T-cell (primary cell): ENCODE measurements at regions not wholly inside any gene's neighbourhood (a gene's known extent, or its start where the extent isn't known, plus 50 kb on each side); places are given as distances from the start of the nearest gene placed in this dataset.
"Not testable (repeated sequence)": the region's sequence is repeated elsewhere in the genome, so short reads cannot be mapped to it uniquely, and the experiment has no call there.

Experiments
- ATAC-seq, 4 experiments: fragments of 200-7000 bp in 3 of 4; fragments of 150-1000 bp in 1 of 4; cut with Tn5 transposase; replicated peaks in 1 of 4; 1 replicate in 3 of 4; 2 replicates in 1 of 4; pipeline ENCODE4 v1.10.0; 2021; ENCODE audit warnings: moderate library complexity in 3 of 4, mild to moderate bottlenecking in 2 of 4, moderate number of reproducible peaks in 1 of 4
- CTCF ChIA-PET, 2 donors: fragments of 300-600 bp; sonication (Branson Sonifier 250); formaldehyde crosslinking; loops; one replicate each; lab custom pipeline; 2022; ENCODE audit warnings: antibody characterized with exemption in 2 of 2; lab: Charles Lee
- POLR2A ChIA-PET, 2 donors: fragments of 300-600 bp; sonication (Branson Sonifier 250); formaldehyde crosslinking; loops; one replicate each; lab custom pipeline; 2022; ENCODE audit warnings: antibody characterized with exemption in 2 of 2; lab: Charles Lee
- DNase-seq, 35 experiments: peaks; one replicate each; pipeline versions ENCODE4 v3.0.0 to v3.0.0-alpha.2; 2013 to 2023
- H3K27ac ChIP-seq: one replicate; pipeline ENCODE4 v1.5.1; 2013; ENCODE audit warnings: low read length
- H3K27me3 ChIP-seq, 2 experiments: replicated peaks in 1 of 2; 1 replicate in 1 of 2; 2 replicates in 1 of 2; pipeline versions ENCODE4 v1.6.1 to v1.7.0; 2013; ENCODE audit warnings: low read length in 1 of 2, mixed read lengths in 1 of 2; ENCODE audit not compliant: control insufficient read depth in 2 of 2, insufficient read depth in 2 of 2; ENCODE audit errors: extremely low read depth in 1 of 2
- H3K36me3 ChIP-seq, 2 donors: 1 replicate in 1 of 2; 2 replicates in 1 of 2; pipeline versions ENCODE4 v1.6.1 to v1.7.0; 2013; ENCODE audit warnings: low read length in 1 of 2; ENCODE audit not compliant: control insufficient read depth in 2 of 2, insufficient read depth in 1 of 2; ENCODE audit errors: extremely low read depth in 1 of 2
- H3K4me1 ChIP-seq, 2 experiments: 1 replicate in 1 of 2; 2 replicates in 1 of 2; pipeline versions ENCODE4 v1.6.1 to v1.7.0; 2013; ENCODE audit warnings: low read length in 2 of 2, mixed read lengths in 1 of 2; ENCODE audit not compliant: insufficient read depth in 2 of 2, control insufficient read depth in 1 of 2; ENCODE audit errors: extremely low read depth in 1 of 2
- H3K4me3 ChIP-seq, 2 donors: 1 replicate in 1 of 2; 2 replicates in 1 of 2; pipeline versions ENCODE4 v1.5.1 to v1.7.0; 2013; ENCODE audit warnings: mild to moderate bottlenecking in 2 of 2, low read length in 1 of 2, moderate library complexity in 1 of 2; ENCODE audit not compliant: control insufficient read depth in 1 of 2; ENCODE audit errors: extremely low read depth in 1 of 2
- H3K9me3 ChIP-seq: 2 replicates; pipeline ENCODE4 v1.7.0; 2013
- H3K27ac Mint-ChIP-seq, 2 donors: one replicate each; pipeline ENCODE4 v1.8.0; 2020 to 2021; ENCODE audit warnings: mild to moderate bottlenecking in 2 of 2, mixed read lengths in 2 of 2
- H3K27me3 Mint-ChIP-seq, 2 donors: one replicate each; pipeline ENCODE4 v1.8.0; 2021 to 2022; ENCODE audit warnings: mixed read lengths in 2 of 2
- H3K36me3 Mint-ChIP-seq: one replicate; pipeline ENCODE4 v1.8.0; 2021; ENCODE audit warnings: mixed read lengths
- H3K4me1 Mint-ChIP-seq, 3 donors: one replicate each; pipeline ENCODE4 v1.8.0; 2020 to 2022; ENCODE audit warnings: mixed read lengths in 3 of 3, mild to moderate bottlenecking in 1 of 3
- H3K4me3 Mint-ChIP-seq, 3 donors: one replicate each; pipeline ENCODE4 v1.8.0; 2020 to 2022; ENCODE audit warnings: mild to moderate bottlenecking in 3 of 3, mixed read lengths in 3 of 3, moderate library complexity in 3 of 3
- H3K9me3 Mint-ChIP-seq, 3 donors: one replicate each; pipeline ENCODE4 v1.8.0; 2020 to 2022; ENCODE audit warnings: mixed read lengths in 3 of 3
- WGBS: methylation state at CpG from one replicate; pipeline ENCODE4 v1.1.5; 2013; ENCODE audit warnings: missing lambda C conversion rate; ENCODE audit not compliant: insufficient coverage; 5-methylcytosine and 5-hydroxymethylcytosine counted together

DNA sequence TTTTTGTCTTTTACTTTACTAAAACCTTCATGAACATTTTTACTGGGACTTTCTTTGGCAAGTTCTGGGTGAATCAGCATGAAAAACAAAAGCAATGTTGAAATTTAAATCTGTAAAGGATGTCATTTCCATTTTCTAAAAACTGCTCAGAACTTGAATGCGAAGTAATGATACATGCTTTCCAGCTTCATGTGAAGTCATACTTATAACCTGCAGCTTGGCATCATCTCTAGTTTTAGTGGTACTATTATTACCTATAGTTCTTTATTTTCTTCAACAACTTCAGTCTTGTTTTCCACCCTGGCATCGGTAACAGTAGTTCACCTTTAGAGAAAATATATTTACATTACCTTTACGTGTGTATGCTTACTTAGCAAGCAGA lies 421.4 kb upstream of the DIPK2B start:
- no peak overlapping the region for H3K4me3 Mint-ChIP-seq
- DNase-seq = no peak
- H3K9me3 Mint-ChIP-seq = peaks cover 3 to 9% (median 5%) of the 10 kb centered on the region in 3 donors
- H3K27ac Mint-ChIP-seq = no peak overlapping the region
- POLR2A ChIA-PET = no interaction called here
- CTCF ChIA-PET = no interaction called here
- H3K36me3 Mint-ChIP-seq = no peaks in the 10 kb centered on the region
- H3K9me3 ChIP-seq = no peaks in the 10 kb centered on the region
- WGBS = no CpG with 5 or more reads among the region's 3 CpGs
- no peaks in the 10 kb centered on the region for H3K36me3 ChIP-seq
- no peak overlapping the region for H3K27ac ChIP-seq
- no peak for ATAC-seq
- H3K4me1 ChIP-seq = no peaks in the 10 kb centered on the region
- H3K27me3 Mint-ChIP-seq = peaks cover 3 to 10% of the 10 kb centered on the region in 2 donors
- H3K4me1 Mint-ChIP-seq = no peaks in the 10 kb centered on the region
- no peak overlapping the region for H3K4me3 ChIP-seq
- no peaks in the 10 kb centered on the region for H3K27me3 ChIP-seq

DNA sequence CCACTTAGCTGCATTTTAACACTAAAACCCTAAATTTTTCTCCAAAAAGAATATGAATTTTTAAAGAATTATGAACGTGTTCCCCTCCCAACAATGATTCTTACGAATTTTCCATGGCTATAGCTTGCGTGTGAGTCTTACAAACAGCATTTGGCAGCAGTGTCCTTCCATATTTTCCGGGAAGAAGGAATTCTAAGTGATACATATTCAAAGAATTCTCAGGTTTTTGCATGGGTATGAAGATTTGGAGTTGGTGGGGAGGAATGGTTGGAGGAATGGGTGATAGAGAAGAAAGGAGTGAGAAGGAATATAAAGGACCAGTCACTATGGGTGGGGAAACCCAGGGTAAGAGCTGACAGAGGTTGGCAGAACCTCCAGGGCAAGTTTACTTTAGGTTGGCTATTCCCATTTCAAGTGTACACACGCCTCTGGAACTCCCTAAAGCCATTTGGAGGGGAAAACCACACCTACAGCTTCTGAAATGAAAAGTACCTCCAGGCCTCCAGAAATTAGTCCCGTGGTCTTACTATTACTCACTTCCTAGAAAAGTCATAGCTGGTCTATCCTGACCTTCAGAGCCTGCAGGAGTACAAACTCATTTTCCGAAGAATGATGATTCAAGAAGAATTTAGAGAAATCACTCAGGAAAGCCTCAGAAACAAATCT lies 420.8 kb upstream of the DIPK2B start:
- no peaks in the 10 kb centered on the region for H3K4me1 ChIP-seq
- no peaks in the 10 kb centered on the region for H3K27me3 ChIP-seq
- CTCF ChIA-PET = no interaction called here
- DNase-seq (no peak), ATAC-seq (no peak)
- no peak overlapping the region for H3K27ac Mint-ChIP-seq
- peaks cover 3 to 9% (median 5%) of the 10 kb centered on the region in 3 donors for H3K9me3 Mint-ChIP-seq
- no peaks in the 10 kb centered on the region for H3K9me3 ChIP-seq
- H3K36me3 Mint-ChIP-seq = no peaks in the 10 kb centered on the region
- no peaks in the 10 kb centered on the region for H3K36me3 ChIP-seq
- WGBS = 91% methylated on average over 3 of the region's 7 CpGs
- no peaks in the 10 kb centered on the region for H3K4me1 Mint-ChIP-seq
- peaks cover 3 to 10% of the 10 kb centered on the region in 2 donors for H3K27me3 Mint-ChIP-seq
- no peak overlapping the region for H3K27ac ChIP-seq
- POLR2A ChIA-PET = no interaction called here
- H3K4me3 ChIP-seq = no peak overlapping the region
- no peak overlapping the region for H3K4me3 Mint-ChIP-seq

DNA sequence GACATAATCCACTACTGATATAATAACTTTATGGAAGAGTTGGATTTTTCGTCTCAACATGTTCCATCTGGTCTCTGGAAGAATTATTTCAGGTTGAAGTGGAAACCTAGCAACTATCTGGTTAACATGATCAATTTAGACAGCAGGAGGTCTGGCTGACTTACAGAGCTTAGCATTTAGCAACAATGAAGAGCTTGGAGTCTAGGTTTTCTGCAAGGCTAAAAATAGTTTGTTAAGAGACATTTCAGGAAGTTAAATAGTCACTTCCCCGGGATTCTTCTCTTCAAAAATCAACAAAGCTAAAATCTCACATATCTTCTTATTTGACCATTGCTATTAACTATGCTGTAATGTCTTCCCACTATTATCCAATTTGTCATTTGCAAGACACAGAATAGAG lies 418.6 kb upstream of the DIPK2B start:
- H3K27me3 Mint-ChIP-seq = peaks cover 3 to 10% of the 10 kb centered on the region in 2 donors
- H3K4me1 Mint-ChIP-seq = no peaks in the 10 kb centered on the region
- Histone ChIP-seq H3K4me3 (no peak overlapping the region), H3K27ac (no peak overlapping the region), H3K27me3 (no peaks in the 10 kb centered on the region), H3K4me1 (no peaks in the 10 kb centered on the region), H3K36me3 (no peaks in the 10 kb centered on the region), H3K9me3 (no peaks in the 10 kb centered on the region)
- CTCF ChIA-PET = no interaction called here
- DNase-seq (no peak), ATAC-seq (no peak)
- no peaks in the 10 kb centered on the region for H3K36me3 Mint-ChIP-seq
- no peak overlapping the region for H3K27ac Mint-ChIP-seq
- POLR2A ChIA-PET = no interaction called here
- WGBS = no CpG with 5 or more reads among the region's 2 CpGs
- peaks cover 0 to 3% (median 2%) of the 10 kb centered on the region in 3 donors for H3K9me3 Mint-ChIP-seq
- H3K4me3 Mint-ChIP-seq = no peak overlapping the region

DNA sequence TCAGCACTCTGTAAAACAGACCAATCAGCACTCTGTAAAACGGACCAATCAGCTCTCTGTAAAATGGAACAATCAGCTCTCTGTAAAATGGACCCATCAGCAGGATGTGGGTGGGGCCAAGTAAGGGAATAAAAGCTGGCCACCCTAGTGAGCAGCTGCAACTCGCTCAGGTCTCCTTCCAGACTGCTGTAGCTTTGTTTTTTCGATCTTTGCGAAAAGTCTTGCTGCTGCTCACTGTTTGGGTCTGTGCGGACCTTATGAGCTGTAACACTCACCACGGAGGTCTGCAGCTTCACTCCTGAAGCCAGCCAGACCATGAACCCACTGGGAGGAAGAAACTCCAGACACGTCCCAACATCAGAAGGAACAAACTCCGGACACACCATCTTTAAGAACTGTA lies 414.9 kb upstream of the DIPK2B start:
- H3K27ac ChIP-seq, H3K9me3 ChIP-seq, H3K9me3 Mint-ChIP-seq, H3K4me3 Mint-ChIP-seq, H3K27me3 Mint-ChIP-seq, H3K36me3 Mint-ChIP-seq, H3K27me3 ChIP-seq, H3K4me3 ChIP-seq, H3K36me3 ChIP-seq, ATAC-seq, H3K4me1 ChIP-seq, H3K27ac Mint-ChIP-seq, POLR2A ChIA-PET, CTCF ChIA-PET, DNase-seq, H3K4me1 Mint-ChIP-seq: not testable (repeated sequence)
- WGBS = 93% methylated on average over 3 of the region's 8 CpGs

DNA sequence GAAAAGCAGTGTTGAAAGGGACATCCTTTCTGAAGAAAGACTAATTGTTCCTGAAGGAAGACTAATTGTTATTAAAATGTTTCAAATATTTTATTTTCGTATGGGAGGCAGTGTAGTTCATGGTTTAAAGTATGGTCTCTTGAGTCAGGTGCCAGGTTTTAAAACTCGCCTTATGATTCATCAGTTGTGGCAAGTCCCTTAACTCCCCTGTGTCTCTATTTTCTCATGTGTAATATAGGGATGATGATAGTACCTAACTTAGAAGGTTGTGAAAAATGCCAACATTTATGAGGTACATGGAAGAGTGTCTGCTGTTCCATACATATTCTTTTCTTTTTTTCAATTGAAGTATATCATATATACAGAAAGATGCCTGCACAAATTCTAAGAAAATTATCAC lies 414.2 kb upstream of the DIPK2B start:
- ChIA-PET CTCF (no interaction called here), POLR2A (no interaction called here)
- Histone ChIP-seq H3K36me3 (no peaks in the 10 kb centered on the region), H3K4me3 (no peak overlapping the region), H3K27me3 (peaks cover 0 to 4% of the 10 kb centered on the region in 2 experiments), H3K27ac (no peak overlapping the region), H3K9me3 (peaks cover 2% of the 10 kb centered on the region), H3K4me1 (no peaks in the 10 kb centered on the region)
- Mint-ChIP-seq H3K4me3 (no peak overlapping the region), H3K4me1 (no peaks in the 10 kb centered on the region), H3K27ac (no peak overlapping the region), H3K36me3 (peaks cover 3% of the 10 kb centered on the region), H3K9me3 (peaks cover 6 to 10% (median 8%) of the 10 kb centered on the region in 3 donors), H3K27me3 (peaks cover 0 to 5% of the 10 kb centered on the region in 2 donors)
- DNase-seq (no peak), ATAC-seq (no peak)
- no CpG with 5 or more reads among the region's 2 CpGs for WGBS

DNA sequence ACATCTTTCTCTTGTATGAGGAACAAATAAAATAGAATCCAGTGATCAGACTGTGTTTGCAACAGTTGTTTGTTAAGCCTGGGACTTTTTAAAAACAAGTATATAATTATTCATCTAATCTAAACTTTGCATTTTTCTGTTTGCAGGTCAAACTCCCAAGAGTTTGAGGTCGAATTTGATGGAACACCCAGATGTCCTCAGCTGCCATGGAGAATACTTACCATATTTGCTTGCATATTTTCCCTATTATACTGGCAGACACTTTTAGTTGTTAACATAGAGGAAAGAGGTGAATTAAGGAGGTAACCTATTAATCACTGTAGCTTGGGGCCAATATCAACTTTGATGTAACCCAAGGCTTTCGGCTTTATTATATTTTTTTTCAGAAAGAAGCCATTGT lies 401.5 kb upstream of the DIPK2B start:
- H3K36me3 Mint-ChIP-seq = no peaks in the 10 kb centered on the region
- Histone ChIP-seq H3K36me3 (no peaks in the 10 kb centered on the region), H3K9me3 (no peaks in the 10 kb centered on the region), H3K4me3 (no peak overlapping the region), H3K4me1 (no peaks in the 10 kb centered on the region), H3K27me3 (no peaks in the 10 kb centered on the region), H3K27ac (no peak overlapping the region)
- no peak for DNase-seq
- ChIA-PET CTCF (interaction anchor here in 1 of 2 donors (0.6 kb wide), 1 partner anchor 88 kb away, joined by 3 read pairs; no protein-coding TSS in a partner anchor), POLR2A (no interaction called here)
- peaks cover 3 to 9% (median 7%) of the 10 kb centered on the region in 3 donors for H3K9me3 Mint-ChIP-seq
- H3K27ac Mint-ChIP-seq = no peak overlapping the region
- peaks cover 0 to 15% of the 10 kb centered on the region in 2 donors for H3K27me3 Mint-ChIP-seq
- no peak for ATAC-seq
- H3K4me1 Mint-ChIP-seq = no peaks in the 10 kb centered on the region
- no peak overlapping the region for H3K4me3 Mint-ChIP-seq
- no CpG with 5 or more reads among the region's 2 CpGs for whole genome bisulfite sequencing
